SU-DHL-6 (cell line): ENCODE measurements at regions not wholly inside any gene's neighbourhood (a gene's known extent, or its start where the extent isn't known, plus 50 kb on each side); places are given as distances from the start of the nearest gene placed in this dataset.
A peak's percentile ranks its signal among the peaks of the same experiment; 100 is the strongest.

Experiments
- H2AFZ ChIP-seq: fragments of 200-600 bp; sonication (generic); 2 replicates; pipeline ENCODE4 v1.6.1; 2014; ENCODE audit warnings: low read depth, mild to moderate bottlenecking, moderate library complexity, mixed read lengths, antibody characterized with exemption, low read length; ENCODE audit not compliant: severe bottlenecking
- H3F3A ChIP-seq: fragments of 200-600 bp; shearing (Covaris generic); 2 replicates; pipeline ENCODE4 v1.6.0; 2016; ENCODE audit warnings: antibody characterized with exemption, mild to moderate bottlenecking; ENCODE audit not compliant: insufficient read depth
- H3K27ac ChIP-seq: fragments of 200-600 bp; sonication (generic); 2 replicates; pipeline ENCODE4 v1.5.1; 2016; ENCODE audit warnings: low read depth, mild to moderate bottlenecking, low read length, moderate library complexity, mixed read lengths
- H3K27me3 ChIP-seq: fragments of 200-600 bp; sonication (generic), shearing (Covaris generic); 2 replicates; pipeline ENCODE4 v1.6.0; 2014; ENCODE audit warnings: mild to moderate bottlenecking, low read length
- H3K36me3 ChIP-seq: fragments of 200-600 bp; sonication (generic); 2 replicates; pipeline ENCODE4 v1.6.1; 2014; ENCODE audit warnings: mild to moderate bottlenecking, low read length, mixed read lengths
- H3K4me2 ChIP-seq: fragments of 300-600, 200-600 bp; shearing (Covaris generic), sonication (generic); 2 replicates; pipeline ENCODE4 v1.6.0; 2014; ENCODE audit warnings: low read length, low read depth, mild to moderate bottlenecking; ENCODE audit not compliant: poor library complexity, severe bottlenecking
- H3K4me3 ChIP-seq: fragments of 200-600 bp; sonication (generic); 2 replicates; pipeline ENCODE4 v1.5.1; 2014; ENCODE audit warnings: antibody characterized with exemption, low read length, mild to moderate bottlenecking, mixed read lengths; ENCODE audit not compliant: insufficient read depth, poor library complexity, severe bottlenecking
- H3K79me2 ChIP-seq: fragments of 200-600 bp; sonication (generic); 2 replicates; pipeline ENCODE4 v1.6.1; 2014; ENCODE audit warnings: mild to moderate bottlenecking, low read length, moderate library complexity; ENCODE audit not compliant: insufficient read depth
- H3K9ac ChIP-seq: fragments of 200-600 bp; sonication (generic); 2 replicates; pipeline ENCODE4 v1.7.0; 2014; ENCODE audit warnings: mild to moderate bottlenecking, low read length
- H3K9me2 ChIP-seq: fragments of 200-600 bp; sonication (generic); replicated peaks from 2 replicates; pipeline ENCODE4 v1.6.1; 2014; ENCODE audit warnings: low read length; ENCODE audit not compliant: insufficient read depth
- H3K9me3 ChIP-seq: fragments of 200-600 bp; sonication (generic); 2 replicates; pipeline ENCODE4 v1.6.1; 2014; ENCODE audit warnings: low read length, mixed read lengths; ENCODE audit not compliant: insufficient read depth
- H4K20me1 ChIP-seq: fragments of 200-600 bp; sonication (generic); 2 replicates; pipeline ENCODE4 v1.6.1; 2014; ENCODE audit warnings: low read depth, mild to moderate bottlenecking, antibody characterized with exemption, low read length, moderate library complexity, mixed read lengths
- EZH2phosphoT487 ChIP-seq: fragments of 200-600 bp; sonication (generic), shearing (Covaris generic); conservative IDR thresholded peaks from 2 replicates; pipeline ENCODE4 v1.6.1; 2018; ENCODE audit warnings: mild to moderate bottlenecking, antibody characterized with exemption, low read length, moderate library complexity, mixed read lengths
- TF ChIP-seq, protein P1 (sequence below): fragments of 200-600 bp; sonication (generic); IDR thresholded peaks from one replicate; pipeline ENCODE4 v1.5.1; 2017; ENCODE audit warnings: antibody characterized with exemption, mild to moderate bottlenecking, low read length, moderate library complexity; ENCODE audit not compliant: insufficient read depth, poor library complexity, severe bottlenecking

DNA sequence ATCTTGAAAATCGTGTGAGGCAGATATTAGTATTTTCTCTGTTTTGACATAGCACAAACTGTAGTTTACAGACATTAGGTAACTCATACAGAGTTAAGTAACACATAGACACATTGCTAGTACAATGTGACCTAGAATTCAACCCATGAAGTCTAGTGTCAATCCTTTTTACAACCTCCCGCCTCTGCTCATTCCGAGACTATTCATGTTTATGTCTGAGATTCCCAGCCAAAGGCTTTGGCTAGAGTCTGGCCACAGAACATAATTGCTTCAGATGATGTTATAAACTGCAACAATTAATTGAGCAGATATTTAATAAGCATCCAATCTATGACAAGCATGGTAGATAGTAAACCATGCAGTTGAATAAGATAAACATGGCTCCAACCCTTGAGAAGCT is 841.0 kb downstream of the STIM2 start:
- Histone ChIP-seq H4K20me1 (no peaks in the 10 kb centered on the region), H3K9ac (no peak overlapping the region), H3K9me2 (no peaks in the 10 kb centered on the region), H3K27me3 (no peaks in the 10 kb centered on the region), H3K4me2 (no peak overlapping the region), H3K27ac (no peak overlapping the region), H2AFZ (no peak overlapping the region), H3K9me3 (no peaks in the 10 kb centered on the region), H3K4me3 (no peak overlapping the region), H3K79me2 (no peaks in the 10 kb centered on the region), H3K36me3 (no peaks in the 10 kb centered on the region; the same call in 1 of the 2 replicates), H3F3A (no peaks in the 10 kb centered on the region)
- no peak for TF ChIP-seq EZH2phosphoT487
- TF ChIP-seq, protein P1, sequence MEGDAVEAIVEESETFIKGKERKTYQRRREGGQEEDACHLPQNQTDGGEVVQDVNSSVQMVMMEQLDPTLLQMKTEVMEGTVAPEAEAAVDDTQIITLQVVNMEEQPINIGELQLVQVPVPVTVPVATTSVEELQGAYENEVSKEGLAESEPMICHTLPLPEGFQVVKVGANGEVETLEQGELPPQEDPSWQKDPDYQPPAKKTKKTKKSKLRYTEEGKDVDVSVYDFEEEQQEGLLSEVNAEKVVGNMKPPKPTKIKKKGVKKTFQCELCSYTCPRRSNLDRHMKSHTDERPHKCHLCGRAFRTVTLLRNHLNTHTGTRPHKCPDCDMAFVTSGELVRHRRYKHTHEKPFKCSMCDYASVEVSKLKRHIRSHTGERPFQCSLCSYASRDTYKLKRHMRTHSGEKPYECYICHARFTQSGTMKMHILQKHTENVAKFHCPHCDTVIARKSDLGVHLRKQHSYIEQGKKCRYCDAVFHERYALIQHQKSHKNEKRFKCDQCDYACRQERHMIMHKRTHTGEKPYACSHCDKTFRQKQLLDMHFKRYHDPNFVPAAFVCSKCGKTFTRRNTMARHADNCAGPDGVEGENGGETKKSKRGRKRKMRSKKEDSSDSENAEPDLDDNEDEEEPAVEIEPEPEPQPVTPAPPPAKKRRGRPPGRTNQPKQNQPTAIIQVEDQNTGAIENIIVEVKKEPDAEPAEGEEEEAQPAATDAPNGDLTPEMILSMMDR: no peak

DNA sequence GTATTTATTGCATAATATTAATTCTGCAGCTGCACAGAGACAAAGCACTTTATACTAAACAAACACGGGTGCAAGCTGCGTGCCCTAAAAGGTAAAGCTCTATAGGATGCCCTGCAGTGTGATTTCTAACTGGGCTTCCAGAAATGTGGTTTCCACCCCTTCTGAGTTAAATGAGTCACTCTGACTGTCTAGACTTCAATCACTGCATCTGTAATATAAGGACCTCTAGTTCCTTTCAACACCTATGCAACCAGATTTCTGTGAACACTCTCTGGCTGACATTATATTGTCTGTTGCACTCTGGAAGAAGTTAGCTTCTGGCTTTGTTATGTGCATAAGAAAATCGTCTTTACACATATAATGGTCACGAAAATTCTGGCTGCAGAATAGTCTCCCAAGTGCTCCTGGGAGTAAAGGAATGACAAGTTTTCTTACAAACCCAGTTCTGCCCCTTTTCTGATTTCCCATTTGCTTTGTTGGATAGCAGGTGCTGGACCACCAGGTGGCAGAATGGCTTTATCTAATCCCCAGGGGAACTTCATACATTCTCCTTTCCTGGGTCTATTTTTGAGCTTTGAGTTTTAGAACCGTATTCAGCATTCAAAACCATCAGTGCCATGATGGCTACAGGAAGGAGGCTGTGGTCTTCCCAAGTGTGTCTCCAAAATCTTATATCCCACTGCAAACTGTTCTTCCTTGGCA is 842.2 kb downstream of the STIM2 start:
- Histone ChIP-seq H3K36me3 (no peaks in the 10 kb centered on the region; the same call in 1 of the 2 replicates), H3F3A (no peaks in the 10 kb centered on the region), H2AFZ (no peak overlapping the region), H3K27ac (no peak overlapping the region), H4K20me1 (no peaks in the 10 kb centered on the region), H3K4me2 (no peak overlapping the region), H3K79me2 (no peaks in the 10 kb centered on the region), H3K27me3 (no peaks in the 10 kb centered on the region), H3K9ac (no peak overlapping the region), H3K4me3 (no peak overlapping the region), H3K9me2 (no peaks in the 10 kb centered on the region), H3K9me3 (no peaks in the 10 kb centered on the region)
- TF ChIP-seq EZH2phosphoT487: no peak
- TF ChIP-seq, protein P1: peak; percentile 22

DNA sequence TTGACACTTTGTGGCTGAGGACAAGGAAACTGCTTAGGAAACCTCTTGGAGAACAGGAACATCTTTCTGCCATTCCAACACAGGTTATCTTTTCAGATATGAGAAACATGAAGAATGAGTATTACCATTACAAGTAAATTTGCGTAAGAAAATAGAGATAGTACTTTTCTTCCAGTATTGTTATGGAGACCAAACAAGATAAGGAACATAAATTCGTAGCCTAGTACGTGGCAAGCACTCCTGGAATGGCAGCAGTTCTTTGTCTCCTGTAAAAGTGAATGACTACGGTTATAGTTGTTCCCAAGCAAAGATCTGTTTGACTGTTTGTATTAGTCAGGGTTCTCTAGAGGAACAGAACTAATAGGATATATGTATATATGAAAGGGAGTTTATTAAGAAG is 843.1 kb downstream of the STIM2 start:
- Histone ChIP-seq H3K4me2 (no peak overlapping the region), H3K4me3 (no peak overlapping the region), H3F3A (no peaks in the 10 kb centered on the region), H3K9me3 (no peaks in the 10 kb centered on the region), H3K27ac (no peak overlapping the region), H4K20me1 (no peaks in the 10 kb centered on the region), H3K9me2 (no peaks in the 10 kb centered on the region), H3K27me3 (no peaks in the 10 kb centered on the region), H3K36me3 (no peaks in the 10 kb centered on the region; the same call in 1 of the 2 replicates), H3K79me2 (no peaks in the 10 kb centered on the region), H2AFZ (no peak overlapping the region), H3K9ac (no peak overlapping the region)
- no peak for TF ChIP-seq EZH2phosphoT487
- TF ChIP-seq, protein P1: no peak
